OCI-LY1 (cell line): ENCODE measurements at regions not wholly inside any gene's neighbourhood (a gene's known extent, or its start where the extent isn't known, plus 50 kb on each side); places are given as distances from the start of the nearest gene placed in this dataset.
"Not testable (repeated sequence)": the region's sequence is repeated elsewhere in the genome, so short reads cannot be mapped to it uniquely, and the experiment has no call there.

ENCODE experiments used
- H2AFZ ChIP-seq: fragments of 200-600 bp; sonication (generic), shearing (Covaris generic); 2 replicates; pipeline ENCODE4 v1.6.0; 2014; ENCODE audit warnings: antibody characterized with exemption, mild to moderate bottlenecking, low read length
- H3F3A ChIP-seq: fragments of 200-600 bp; sonication (generic), shearing (Covaris generic); 2 replicates; pipeline ENCODE4 v1.6.0; 2014; ENCODE audit warnings: mild to moderate bottlenecking, antibody characterized with exemption, low read length, moderate library complexity; ENCODE audit not compliant: insufficient read depth
- H3K27ac ChIP-seq: fragments of 200-600 bp; sonication (generic); 2 replicates; pipeline ENCODE4 v1.5.1; 2014; ENCODE audit warnings: low read length, mixed run types, mild to moderate bottlenecking, low read depth; ENCODE audit not compliant: poor library complexity, severe bottlenecking
- H3K27me3 ChIP-seq: fragments of 200-600 bp; sonication (generic); 2 replicates; pipeline ENCODE4 v1.6.0; 2014; ENCODE audit warnings: antibody characterized with exemption, mild to moderate bottlenecking, low read length, moderate library complexity; ENCODE audit not compliant: insufficient read depth
- H3K36me3 ChIP-seq: fragments of 200-600 bp; sonication (generic); 2 replicates; pipeline ENCODE4 v1.6.1; 2014; ENCODE audit warnings: mild to moderate bottlenecking, antibody characterized with exemption, low read length, moderate library complexity, mixed read lengths; ENCODE audit not compliant: insufficient read depth
- H3K4me1 ChIP-seq: fragments of 200-600 bp; sonication (generic); 2 replicates; pipeline ENCODE4 v1.5.1; 2014; ENCODE audit warnings: mild to moderate bottlenecking, low read length, moderate library complexity; ENCODE audit not compliant: insufficient read depth, severe bottlenecking
- H3K4me2 ChIP-seq: fragments of 200-600 bp; sonication (generic), shearing (Covaris generic); 2 replicates; pipeline ENCODE4 v1.6.1; 2014; ENCODE audit warnings: low read length
- H3K4me3 ChIP-seq: fragments of 200-600 bp; sonication (generic); 2 replicates; pipeline ENCODE4 v1.5.1; 2014; ENCODE audit warnings: low read length, low read depth, mild to moderate bottlenecking, mixed read lengths; ENCODE audit not compliant: poor library complexity, severe bottlenecking
- H3K79me2 ChIP-seq: fragments of 200-600 bp; shearing (Covaris generic); 2 replicates; pipeline ENCODE4 v1.6.1; 2016; ENCODE audit warnings: mixed run types, low read length, mixed read lengths; ENCODE audit not compliant: insufficient read depth
- H3K9ac ChIP-seq: fragments of 200-600 bp; sonication (generic), shearing (Covaris generic); 2 replicates; pipeline ENCODE4 v1.6.1; 2014; ENCODE audit warnings: mild to moderate bottlenecking, low read length, mixed read lengths
- H3K9me2 ChIP-seq: fragments of 200-600 bp; sonication (generic), shearing (Covaris generic); 2 replicates; pipeline ENCODE4 v1.6.1; 2014; ENCODE audit warnings: low read depth, mild to moderate bottlenecking, low read length, mixed read lengths
- H3K9me3 ChIP-seq: fragments of 200-600 bp; shearing (Covaris generic); 2 replicates; pipeline ENCODE4 v1.6.1; 2014; ENCODE audit warnings: low read length, mixed read lengths
- H4K20me1 ChIP-seq: fragments of 200-600 bp; sonication (generic), shearing (Covaris generic); 2 replicates; pipeline ENCODE4 v1.6.0; 2016; ENCODE audit warnings: mild to moderate bottlenecking, low read length; ENCODE audit not compliant: insufficient read depth
- CTCF ChIP-seq: fragments of 200-600 bp; sonication (generic), shearing (Covaris generic); IDR thresholded peaks from 2 replicates; pipeline ENCODE4 v1.5.1; 2017; ENCODE audit warnings: mild to moderate bottlenecking, antibody characterized with exemption, low read length, moderate library complexity, mixed read lengths
- EZH2 ChIP-seq: fragments of 200-600 bp; sonication (generic), shearing (Covaris generic); IDR thresholded peaks from 2 replicates; pipeline ENCODE4 v1.8.0; 2017; ENCODE audit warnings: borderline replicate concordance, mixed run types, mild to moderate bottlenecking, antibody characterized with exemption, low read length, moderate library complexity, mixed read lengths

- no peak overlapping the region for H3K27ac ChIP-seq
- no peaks in the 10 kb centered on the region for H3K4me1 ChIP-seq
Observed at GRCh38 chr7:131083781-131084180, 243.9 kb upstream of the MKLN1 start.

GRCh38 chr7:131084336-131084735, 243.3 kb upstream of the MKLN1 start:
- not testable (repeated sequence) for H3K4me3 ChIP-seq, H3F3A ChIP-seq, H2AFZ ChIP-seq, H4K20me1 ChIP-seq, H3K4me1 ChIP-seq, H3K27me3 ChIP-seq, H3K9me3 ChIP-seq, H3K9ac ChIP-seq, H3K4me2 ChIP-seq, H3K9me2 ChIP-seq, H3K27ac ChIP-seq
- H3K36me3 ChIP-seq, result peaks cover 93% of the 10 kb centered on the region
- peaks cover 96% of the 10 kb centered on the region for H3K79me2 ChIP-seq

More at GRCh38 chr7:131083781-131084180, 243.9 kb upstream of the MKLN1 start:
- no peak overlapping the region for H3K4me2 ChIP-seq
- no peak overlapping the region for H3K9ac ChIP-seq
- H4K20me1 ChIP-seq, result 0 out of 2 replicates have a peak, but pooled peaks cover 2% of the 10 kb centered on the region
- H3K79me2 ChIP-seq, result peaks cover 96% of the 10 kb centered on the region
- H3K9me3 ChIP-seq, result peaks cover 4% of the 10 kb centered on the region
- peaks cover 93% of the 10 kb centered on the region for H3K36me3 ChIP-seq
- H3F3A ChIP-seq, result no peaks in the 10 kb centered on the region
- TF ChIP-seq EZH2, result no peak
- no peak for TF ChIP-seq CTCF
- no peaks in the 10 kb centered on the region for H3K9me2 ChIP-seq
- no peak overlapping the region for H2AFZ ChIP-seq
- H3K4me3 ChIP-seq, result no peak overlapping the region
- no peaks in the 10 kb centered on the region for H3K27me3 ChIP-seq

GRCh38 chr7:131087756-131088658, 239.7 kb upstream of the MKLN1 start:
- Histone ChIP-seq H3K27ac (no peak overlapping the region), H3K27me3 (no peaks in the 10 kb centered on the region), H3K4me3 (no peak overlapping the region), H3K4me1 (peaks cover 28% of the 10 kb centered on the region), H3K9me3 (peaks cover 4% of the 10 kb centered on the region), H3K9ac (no peak overlapping the region), H3K36me3 (peaks cover 95% of the 10 kb centered on the region), H2AFZ (no peak overlapping the region), H4K20me1 (0 out of 2 replicates have a peak, but pooled peaks cover 2% of the 10 kb centered on the region), H3K9me2 (no peaks in the 10 kb centered on the region), H3F3A (no peaks in the 10 kb centered on the region; the same call in 1 of the 2 replicates), H3K4me2 (no peak overlapping the region), H3K79me2 (peaks cover 96% of the 10 kb centered on the region)
- TF ChIP-seq CTCF (no peak), EZH2 (no peak)
